Right atrium auricular region (tissue), 2 donors: ENCODE measurements at regions not wholly inside any gene's neighbourhood (a gene's known extent, or its start where the extent isn't known, plus 50 kb on each side); places are given as distances from the start of the nearest gene placed in this dataset.

Experiments
- DNase-seq: peaks from one replicate; pipeline ENCODE4 v3.0.0-alpha.2; 2019; ENCODE audit warnings: low spot score
- H3K27ac ChIP-seq, 2 donors: fragments of 200-600 bp; sonication (generic); 1 replicate in 1 of 2; 2 replicates in 1 of 2; pipeline ENCODE4 v1.5.1; 2016 to 2019
- H3K27me3 ChIP-seq, 2 donors: fragments of 200-600 bp; sonication (generic); one replicate each; pipeline versions ENCODE4 v1.5.1 to v1.6.0; 2017 to 2019
- H3K36me3 ChIP-seq: fragments of 200-600 bp; sonication (generic); one replicate; pipeline ENCODE4 v1.5.1; 2016
- H3K4me1 ChIP-seq, 2 donors: fragments of 200-600 bp; sonication (generic); one replicate each; pipeline versions ENCODE4 v1.5.1 to v1.6.0; 2017 to 2019
- H3K4me3 ChIP-seq, 2 donors: fragments of 200-600 bp; sonication (generic); 1 replicate in 1 of 2; 2 replicates in 1 of 2; pipeline ENCODE4 v1.5.1; 2017 to 2019; ENCODE audit warnings: mild to moderate bottlenecking in 1 of 2, moderate library complexity in 1 of 2
- H3K9me3 ChIP-seq, 2 donors: fragments of 200-600 bp; sonication (generic); one replicate each; pipeline ENCODE4 v1.5.1; 2019
- CTCF ChIP-seq, 2 donors: fragments of 200-600 bp; sonication (generic); IDR thresholded peaks; one replicate each; pipeline ENCODE4 v1.5.1; 2019; ENCODE audit warnings: antibody characterized with exemption in 2 of 2

GRCh38 chr3:86801921-86802320 is 189.0 kb downstream of the VGLL3 start:
- no peak overlapping the region for H3K27ac ChIP-seq
- no peaks in the 10 kb centered on the region for H3K4me1 ChIP-seq
- H3K27me3 ChIP-seq, result no peaks in the 10 kb centered on the region
- peaks cover 0 to 8% of the 10 kb centered on the region in 2 donors for H3K9me3 ChIP-seq
- TF ChIP-seq CTCF (IDR thresholded peaks at IDR 0.05), result no peak
- no peaks in the 10 kb centered on the region for H3K36me3 ChIP-seq
- H3K4me3 ChIP-seq, result no peak overlapping the region
- no peak for DNase-seq

- no peaks in the 10 kb centered on the region for H3K36me3 ChIP-seq
- no peak for DNase-seq
- no peaks in the 10 kb centered on the region for H3K4me1 ChIP-seq
- no peak for TF ChIP-seq CTCF (IDR thresholded peaks at IDR 0.05)
- no peak overlapping the region for H3K4me3 ChIP-seq
- no peak overlapping the region for H3K27ac ChIP-seq
- H3K27me3 ChIP-seq, result no peaks in the 10 kb centered on the region
- peaks cover 0 to 1% of the 10 kb centered on the region in 2 donors for H3K9me3 ChIP-seq
Observed at GRCh38 chr3:86801066-86801465, 189.9 kb downstream of the VGLL3 start.

- H3K4me1 ChIP-seq, result no peaks in the 10 kb centered on the region
- H3K36me3 ChIP-seq, result no peaks in the 10 kb centered on the region
- H3K9me3 ChIP-seq, result no peaks in the 10 kb centered on the region
- H3K27me3 ChIP-seq, result no peaks in the 10 kb centered on the region
- DNase-seq, result no peak
- H3K27ac ChIP-seq, result no peak overlapping the region
- no peak for TF ChIP-seq CTCF (IDR thresholded peaks at IDR 0.05)
- no peak overlapping the region for H3K4me3 ChIP-seq
Observed at GRCh38 chr3:86800116-86800515, 190.8 kb downstream of the VGLL3 start.

GRCh38 chr3:86797946-86798345 is 193.0 kb downstream of the VGLL3 start:
- no peak for DNase-seq
- Histone ChIP-seq H3K4me3 (no peak overlapping the region), H3K36me3 (no peaks in the 10 kb centered on the region), H3K4me1 (peaks cover 0 to 4% of the 10 kb centered on the region in 2 donors), H3K9me3 (no peaks in the 10 kb centered on the region), H3K27me3 (no peaks in the 10 kb centered on the region), H3K27ac (no peak overlapping the region)
- no peak for TF ChIP-seq CTCF (IDR thresholded peaks at IDR 0.05)

- no peak for TF ChIP-seq CTCF (IDR thresholded peaks at IDR 0.05)
- Histone ChIP-seq H3K4me3 (no peak overlapping the region), H3K27me3 (no peaks in the 10 kb centered on the region), H3K36me3 (no peaks in the 10 kb centered on the region), H3K9me3 (no peaks in the 10 kb centered on the region), H3K27ac (peak overlapping the region; percentile 63 to 69), H3K4me1 (peaks cover 0 to 4% of the 10 kb centered on the region in 2 donors)
- no peak for DNase-seq
Observed at GRCh38 chr3:86794361-86795065, 196.4 kb downstream of the VGLL3 start.

- H3K4me3 ChIP-seq, result no peak overlapping the region
- peaks cover 0 to 4% of the 10 kb centered on the region in 2 donors for H3K4me1 ChIP-seq
- DNase-seq, result no peak
- H3K27me3 ChIP-seq, result no peaks in the 10 kb centered on the region
- no peaks in the 10 kb centered on the region for H3K9me3 ChIP-seq
- H3K36me3 ChIP-seq, result no peaks in the 10 kb centered on the region
- TF ChIP-seq CTCF (IDR thresholded peaks at IDR 0.05), result no peak
- H3K27ac ChIP-seq, result peak overlapping the region; percentile 63 to 69
Observed at GRCh38 chr3:86793786-86794185, 197.2 kb downstream of the VGLL3 start.
